ENCODE measurements at regions not wholly inside any gene's neighbourhood (a gene's known extent, or its start where the extent isn't known, plus 50 kb on each side); places are given as distances from the start of the nearest gene placed in this dataset.

DNA sequence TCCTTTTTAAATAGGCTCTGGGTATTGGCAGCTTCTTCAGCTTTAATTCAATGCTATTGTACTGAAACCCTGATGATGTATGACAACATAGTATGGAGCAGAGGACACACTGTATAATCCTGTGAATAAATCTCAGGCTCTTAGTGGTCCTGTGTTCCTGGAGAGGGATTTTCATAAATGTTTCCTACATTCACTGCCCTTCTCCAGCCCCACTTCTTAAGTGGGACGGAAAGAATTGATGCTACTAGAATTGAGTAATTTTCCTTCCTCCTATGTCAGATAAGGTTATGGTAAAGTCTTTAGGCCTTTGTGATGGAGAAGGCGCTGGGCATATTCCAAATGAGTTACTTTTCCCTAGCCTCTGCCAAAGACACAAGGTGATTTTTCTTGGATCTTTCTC is 779.4 kb downstream of the TNS3 start:
- Histone ChIP-seq H3K9me3 (ENCODE audit: control insufficient read depth, insufficient read depth, low read length) (no peaks in the 10 kb centered on the region), H2BK20ac (ENCODE audit: low read depth, low read length) (no peak overlapping the region), H3K4ac (ENCODE audit: low read depth, low read length) (no peak overlapping the region), H4K20me1 (ENCODE audit: insufficient read depth, low read length) (no peaks in the 10 kb centered on the region), H3K9me1 (ENCODE audit: insufficient read depth, low read length) (no peaks in the 10 kb centered on the region), H3K4me3 (ENCODE audit: insufficient read depth, low read depth, low read length) (no peak overlapping the region), H4K5ac (ENCODE audit: low read depth, low read length) (no peak overlapping the region), H3K27me3 (ENCODE audit: control insufficient read depth, insufficient read depth, low read length) (no peaks in the 10 kb centered on the region), H3K18ac (ENCODE audit: low read depth, low read length) (no peak overlapping the region), H3K79me1 (ENCODE audit: low read depth in 1 of 2, low read length in 2 of 2) (no peaks in the 10 kb centered on the region), H2AK9ac (replicated peaks; ENCODE audit: low read depth, low read length, poor library complexity) (no peak overlapping the region), H3K56ac (ENCODE audit: extremely low read depth, insufficient read depth, low read length) (no peak overlapping the region), H2BK5ac (ENCODE audit: low read depth, low read length, poor library complexity, severe bottlenecking) (no peak overlapping the region), H3K23ac (ENCODE audit: low read depth, low read length) (no peak overlapping the region), H3K9ac (ENCODE audit: low read depth, low read length) (no peak overlapping the region), H2AK5ac (ENCODE audit: low read depth, low read length) (no peak overlapping the region), H3K36me3 (ENCODE audit: control insufficient read depth, insufficient read depth, low read length) (no peaks in the 10 kb centered on the region), H4K8ac (ENCODE audit: low read depth in 2 of 2, low read length in 2 of 2) (no peak overlapping the region), H3K4me1 (ENCODE audit: control insufficient read depth, insufficient read depth, low read length) (no peaks in the 10 kb centered on the region), H2BK120ac (ENCODE audit: low read depth, low read length) (no peak overlapping the region), H3K4me2 (ENCODE audit: low read depth, low read length) (no peak overlapping the region), H3K14ac (replicated peaks; ENCODE audit: low read depth, low read length) (no peak overlapping the region), H4K91ac (ENCODE audit: insufficient read depth, low read depth, low read length) (no peak overlapping the region), H2BK15ac (ENCODE audit: low read depth, low read length) (no peak overlapping the region), H3K27ac (ENCODE audit: insufficient read depth, low read length) (no peak overlapping the region), H2AFZ (replicated peaks; ENCODE audit: low read length, poor library complexity) (no peak overlapping the region)
- ATAC-seq (ENCODE audit: low read depth) (no peak), DNase-seq (no peak)
- no CpG with 5 or more reads among the region's 2 CpGs for WGBS, 2 experiments (ENCODE audit: extremely low coverage in 2 of 2, insufficient read length in 1 of 2)
- ChIA-PET CTCF (no interaction called here), POLR2A (ENCODE audit: unreplicated experiment) (no interaction called here)
- TF ChIP-seq MXI1 (IDR thresholded peaks at IDR 0.05; ENCODE audit: borderline replicate concordance, low read depth, low read length) (no peak), FOS (IDR thresholded peaks at IDR 0.05; ENCODE audit: low read depth, low read length) (no peak), CHD1 (IDR thresholded peaks at IDR 0.05; ENCODE audit: low read depth, low read length) (no peak), RFX5 (IDR thresholded peaks at IDR 0.05; ENCODE audit: low read depth, low read length) (no peak), CEBPB (IDR thresholded peaks at IDR 0.05; ENCODE audit: low read depth, low read length) (no peak), NFE2L2 (IDR thresholded peaks at IDR 0.05; ENCODE audit: low read depth, low read length) (no peak)
- TF ChIP-seq, protein P1, sequence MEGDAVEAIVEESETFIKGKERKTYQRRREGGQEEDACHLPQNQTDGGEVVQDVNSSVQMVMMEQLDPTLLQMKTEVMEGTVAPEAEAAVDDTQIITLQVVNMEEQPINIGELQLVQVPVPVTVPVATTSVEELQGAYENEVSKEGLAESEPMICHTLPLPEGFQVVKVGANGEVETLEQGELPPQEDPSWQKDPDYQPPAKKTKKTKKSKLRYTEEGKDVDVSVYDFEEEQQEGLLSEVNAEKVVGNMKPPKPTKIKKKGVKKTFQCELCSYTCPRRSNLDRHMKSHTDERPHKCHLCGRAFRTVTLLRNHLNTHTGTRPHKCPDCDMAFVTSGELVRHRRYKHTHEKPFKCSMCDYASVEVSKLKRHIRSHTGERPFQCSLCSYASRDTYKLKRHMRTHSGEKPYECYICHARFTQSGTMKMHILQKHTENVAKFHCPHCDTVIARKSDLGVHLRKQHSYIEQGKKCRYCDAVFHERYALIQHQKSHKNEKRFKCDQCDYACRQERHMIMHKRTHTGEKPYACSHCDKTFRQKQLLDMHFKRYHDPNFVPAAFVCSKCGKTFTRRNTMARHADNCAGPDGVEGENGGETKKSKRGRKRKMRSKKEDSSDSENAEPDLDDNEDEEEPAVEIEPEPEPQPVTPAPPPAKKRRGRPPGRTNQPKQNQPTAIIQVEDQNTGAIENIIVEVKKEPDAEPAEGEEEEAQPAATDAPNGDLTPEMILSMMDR (conservative IDR thresholded peaks at IDR 0.05; ENCODE audit: low read depth, low read length): no peak
- TF ChIP-seq, protein P2, sequence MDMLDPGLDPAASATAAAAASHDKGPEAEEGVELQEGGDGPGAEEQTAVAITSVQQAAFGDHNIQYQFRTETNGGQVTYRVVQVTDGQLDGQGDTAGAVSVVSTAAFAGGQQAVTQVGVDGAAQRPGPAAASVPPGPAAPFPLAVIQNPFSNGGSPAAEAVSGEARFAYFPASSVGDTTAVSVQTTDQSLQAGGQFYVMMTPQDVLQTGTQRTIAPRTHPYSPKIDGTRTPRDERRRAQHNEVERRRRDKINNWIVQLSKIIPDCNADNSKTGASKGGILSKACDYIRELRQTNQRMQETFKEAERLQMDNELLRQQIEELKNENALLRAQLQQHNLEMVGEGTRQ (IDR thresholded peaks at IDR 0.05; ENCODE audit: low read depth, low read length): no peak
- TF ChIP-seq, protein P3, sequence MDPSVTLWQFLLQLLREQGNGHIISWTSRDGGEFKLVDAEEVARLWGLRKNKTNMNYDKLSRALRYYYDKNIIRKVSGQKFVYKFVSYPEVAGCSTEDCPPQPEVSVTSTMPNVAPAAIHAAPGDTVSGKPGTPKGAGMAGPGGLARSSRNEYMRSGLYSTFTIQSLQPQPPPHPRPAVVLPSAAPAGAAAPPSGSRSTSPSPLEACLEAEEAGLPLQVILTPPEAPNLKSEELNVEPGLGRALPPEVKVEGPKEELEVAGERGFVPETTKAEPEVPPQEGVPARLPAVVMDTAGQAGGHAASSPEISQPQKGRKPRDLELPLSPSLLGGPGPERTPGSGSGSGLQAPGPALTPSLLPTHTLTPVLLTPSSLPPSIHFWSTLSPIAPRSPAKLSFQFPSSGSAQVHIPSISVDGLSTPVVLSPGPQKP (IDR thresholded peaks at IDR 0.05; ENCODE audit: borderline replicate concordance, low read depth, low read length): no peak
- in situ Hi-C loops (cut with MboI; ENCODE audit: low sequenced_read_pairs) (no loop called here), dilution Hi-C loops (cut with HindIII; ENCODE audit: low sequenced_read_pairs, unreplicated experiment) (no loop called here), intact Hi-C loops (cut with micrococcal nuclease) (no loop called here)
- no TSS peak for BruUV-seq (replicated peaks)

Data from IMR-90 (cell line).